Adrenal gland (tissue), 9 donors: ENCODE measurements at regions not wholly inside any gene's neighbourhood (a gene's known extent, or its start where the extent isn't known, plus 50 kb on each side); places are given as distances from the start of the nearest gene placed in this dataset.

Experiments used
- DNase-seq, 7 donors: peaks; one replicate each; pipeline ENCODE4 v3.0.0-alpha.2; 2019 to 2020
- H3K27ac ChIP-seq, 5 donors: fragments of 200-600 bp; sonication (generic) in 4 of 5; 1 replicate in 3 of 5; 2 replicates in 2 of 5; pipeline versions ENCODE4 v1.5.1 to v1.8.0; 2016 to 2020; ENCODE audit warnings: mild to moderate bottlenecking in 1 of 5
- H3K27me3 ChIP-seq: fragments of 200-600 bp; 2 replicates; pipeline ENCODE4 v1.8.0; 2021
- H3K36me3 ChIP-seq, 2 donors: fragments of 200-600 bp; replicated peaks in 1 of 2; 1 replicate in 1 of 2; 2 replicates in 1 of 2; pipeline versions ENCODE4 v1.5.1 to v1.8.0; 2018 to 2022
- H3K4me1 ChIP-seq, 2 donors: fragments of 200-600 bp; replicated peaks in 1 of 2; 1 replicate in 1 of 2; 2 replicates in 1 of 2; pipeline versions ENCODE4 v1.5.1 to v1.8.0; 2018 to 2021
- H3K4me3 ChIP-seq, 4 donors: fragments of 200-600 bp; sonication (generic) in 3 of 4; one replicate each; pipeline ENCODE4 v1.5.1; 2016 to 2018
- H3K9me3 ChIP-seq, 3 donors: fragments of 200-600 bp; sonication (generic) in 1 of 3; replicated peaks in 1 of 3; 1 replicate in 2 of 3; 2 replicates in 1 of 3; pipeline versions ENCODE4 v1.5.1 to v1.8.0; 2016 to 2021
- CTCF ChIP-seq, 6 experiments: fragments of 450-650 bp in 4 of 6; fragments of 200-600 bp in 2 of 6; sonication (generic) in 1 of 6; IDR thresholded peaks; 1 replicate in 5 of 6; 2 replicates in 1 of 6; pipeline versions ENCODE4 v1.5.1 to v1.8.0; 2016 to 2021; ENCODE audit warnings: antibody characterized with exemption in 6 of 6, mild to moderate bottlenecking in 2 of 6, moderate library complexity in 1 of 6
- POLR2A ChIP-seq, 2 donors: fragments of 450-650 bp; IDR thresholded peaks; one replicate each; pipeline ENCODE4 v1.6.1; 2017; ENCODE audit warnings: antibody characterized with exemption in 2 of 2, mild to moderate bottlenecking in 2 of 2, moderate library complexity in 1 of 2
- WGBS, 4 donors: extraction: QIAGEN DNeasy Blood & Tissue Kit in 2 of 4; methylation state at CpG; one replicate each; pipeline versions ENCODE4 v1.1.5 to v1.1.7; 2013 to 2017; 5-methylcytosine and 5-hydroxymethylcytosine counted together
- intact Hi-C, 2 donors: fragments of 100-400 bp; cut with DNase I; formaldehyde crosslinking; loops; one replicate each; pipeline versions ENCODE4 v1.14.1 to v1.15.0; 2022 to 2023
- donor health status: healthy with polysubstance abuse.
- donor health status: Bipolar disorder and iron deficiency.
- donor health status: DM: yes; HTN: yes; CAD: no.
- donor health status: DM: no; HTN: no; CAD: no.
- donor health status: DM: no; HTN: no; CAD: no.

GRCh38 chr6:48891308-48891707 is 571.7 kb downstream of the MMUT start:
- H3K4me3 ChIP-seq, result no peak overlapping the region
- no peaks in the 10 kb centered on the region for H3K36me3 ChIP-seq
- TF ChIP-seq POLR2A (IDR thresholded peaks at IDR 0.05), result no peak
- no peaks in the 10 kb centered on the region for H3K9me3 ChIP-seq
- intact Hi-C loops, result no loop called here
- no peak overlapping the region for H3K27ac ChIP-seq
- WGBS, 4 donors, result 89 to 91% (median 90%) methylated on average over 3 of the region's 3 CpGs
- no peaks in the 10 kb centered on the region for H3K4me1 ChIP-seq
- no peaks in the 10 kb centered on the region for H3K27me3 ChIP-seq
- no peak for DNase-seq

- no peak overlapping the region for H3K27ac ChIP-seq
- H3K4me1 ChIP-seq, result no peaks in the 10 kb centered on the region
- no peaks in the 10 kb centered on the region for H3K36me3 ChIP-seq
- no peaks in the 10 kb centered on the region for H3K27me3 ChIP-seq
- 41 to 70% (median 65%) methylated on average over 2 of the region's 2 CpGs for WGBS, 4 donors
- no peak for DNase-seq
- TF ChIP-seq POLR2A (IDR thresholded peaks at IDR 0.05) (no peak), CTCF (IDR thresholded peaks at IDR 0.05) (no peak)
- intact Hi-C loops, result loop anchor here in 1 of 2 donors (5.0 kb wide), 1 partner anchor 223 kb away; no protein-coding TSS in a partner anchor
- H3K4me3 ChIP-seq, result no peak overlapping the region
- H3K9me3 ChIP-seq, result no peaks in the 10 kb centered on the region
Observed at GRCh38 chr6:48889429-48889828, 573.6 kb downstream of the MMUT start.

- Histone ChIP-seq H3K27me3 (no peaks in the 10 kb centered on the region), H3K27ac (no peak overlapping the region), H3K4me1 (no peaks in the 10 kb centered on the region), H3K36me3 (no peaks in the 10 kb centered on the region), H3K4me3 (no peak overlapping the region), H3K9me3 (no peaks in the 10 kb centered on the region)
- intact Hi-C loops, result no loop called here
- no peak for DNase-seq
- no peak for TF ChIP-seq POLR2A (IDR thresholded peaks at IDR 0.05)
- no peak for TF ChIP-seq CTCF (IDR thresholded peaks at IDR 0.05)
Observed at GRCh38 chr6:48883116-48883515, 579.9 kb downstream of the MMUT start.

- H3K9me3 ChIP-seq, result no peaks in the 10 kb centered on the region
- no peaks in the 10 kb centered on the region for H3K36me3 ChIP-seq
- H3K4me1 ChIP-seq, result no peaks in the 10 kb centered on the region
- H3K27me3 ChIP-seq, result no peaks in the 10 kb centered on the region
- 45 to 64% (median 48%) methylated on average over 1 of the region's 1 CpG for WGBS, 4 donors
- H3K27ac ChIP-seq, result no peak overlapping the region
- intact Hi-C loops, result no loop called here
- no peak for TF ChIP-seq POLR2A (IDR thresholded peaks at IDR 0.05)
- no peak for TF ChIP-seq CTCF (IDR thresholded peaks at IDR 0.05)
- DNase-seq, result no peak
- no peak overlapping the region for H3K4me3 ChIP-seq
Observed at GRCh38 chr6:48881551-48881950, 581.5 kb downstream of the MMUT start.

GRCh38 chr6:48869595-48869994 is 593.5 kb downstream of the MMUT start:
- no peaks in the 10 kb centered on the region for H3K27me3 ChIP-seq
- 70 to 82% (median 75%) methylated on average over 1 of the region's 1 CpG for WGBS, 4 donors
- no peak overlapping the region for H3K27ac ChIP-seq
- no peak overlapping the region for H3K4me3 ChIP-seq
- no peaks in the 10 kb centered on the region for H3K4me1 ChIP-seq
- no peak for DNase-seq
- H3K36me3 ChIP-seq, result no peaks in the 10 kb centered on the region
- intact Hi-C loops, result no loop called here
- TF ChIP-seq CTCF (IDR thresholded peaks at IDR 0.05), result no peak
- TF ChIP-seq POLR2A (IDR thresholded peaks at IDR 0.05), result no peak
- H3K9me3 ChIP-seq, result no peaks in the 10 kb centered on the region
